ENCODE measurements at regions not wholly inside any gene's neighbourhood (a gene's known extent, or its start where the extent isn't known, plus 50 kb on each side); places are given as distances from the start of the nearest gene placed in this dataset.

- H3K9me3 Mint-ChIP-seq (ENCODE audit: unreplicated experiment), result no peaks in the 10 kb centered on the region
- no peak for TF ChIP-seq CTCF (IDR thresholded peaks at IDR 0.05; ENCODE audit: unreplicated experiment)
- no peak for DNase-seq (ENCODE audit: low spot score)
- H3K27ac Mint-ChIP-seq (ENCODE audit: unreplicated experiment), result no peak overlapping the region
- no peaks in the 10 kb centered on the region for H3K36me3 Mint-ChIP-seq (ENCODE audit: low read depth, unreplicated experiment)
- H3K4me1 Mint-ChIP-seq (ENCODE audit: unreplicated experiment), result no peaks in the 10 kb centered on the region
- H3K4me3 Mint-ChIP-seq (ENCODE audit: unreplicated experiment), result no peak overlapping the region
- H3K27me3 Mint-ChIP-seq (ENCODE audit: unreplicated experiment), result no peaks in the 10 kb centered on the region
These were observed 603.0 kb downstream of the CDY2B start for GRCh38 chrY:17277056-17277455.

GRCh38 chrY:17259497-17259896 is 620.5 kb downstream of the CDY2B start:
- Mint-ChIP-seq H3K9me3 (ENCODE audit: unreplicated experiment) (no peaks in the 10 kb centered on the region), H3K27ac (ENCODE audit: unreplicated experiment) (no peak overlapping the region), H3K4me3 (ENCODE audit: unreplicated experiment) (no peak overlapping the region), H3K4me1 (ENCODE audit: unreplicated experiment) (no peaks in the 10 kb centered on the region), H3K36me3 (ENCODE audit: low read depth, unreplicated experiment) (no peaks in the 10 kb centered on the region), H3K27me3 (ENCODE audit: unreplicated experiment) (no peaks in the 10 kb centered on the region)
- no peak for DNase-seq (ENCODE audit: low spot score)
- no peak for TF ChIP-seq CTCF (IDR thresholded peaks at IDR 0.05; ENCODE audit: unreplicated experiment)

- no peak for DNase-seq (ENCODE audit: low spot score)
- Mint-ChIP-seq H3K4me3 (ENCODE audit: unreplicated experiment) (no peak overlapping the region), H3K27me3 (ENCODE audit: unreplicated experiment) (peaks cover 2% of the 10 kb centered on the region), H3K27ac (ENCODE audit: unreplicated experiment) (no peak overlapping the region), H3K4me1 (ENCODE audit: unreplicated experiment) (no peaks in the 10 kb centered on the region), H3K36me3 (ENCODE audit: low read depth, unreplicated experiment) (no peaks in the 10 kb centered on the region), H3K9me3 (ENCODE audit: unreplicated experiment) (no peaks in the 10 kb centered on the region)
- TF ChIP-seq CTCF (IDR thresholded peaks at IDR 0.05; ENCODE audit: unreplicated experiment), result no peak
These were observed 641.6 kb downstream of the CDY2B start for GRCh38 chrY:17238406-17238805.

- H3K4me3 Mint-ChIP-seq (ENCODE audit: unreplicated experiment), result no peak overlapping the region
- TF ChIP-seq CTCF (IDR thresholded peaks at IDR 0.05; ENCODE audit: unreplicated experiment), result no peak
- DNase-seq (ENCODE audit: low spot score), result no peak
- no peaks in the 10 kb centered on the region for H3K4me1 Mint-ChIP-seq (ENCODE audit: unreplicated experiment)
- H3K27ac Mint-ChIP-seq (ENCODE audit: unreplicated experiment), result no peak overlapping the region
- no peaks in the 10 kb centered on the region for H3K9me3 Mint-ChIP-seq (ENCODE audit: unreplicated experiment)
- peaks cover 2% of the 10 kb centered on the region for H3K27me3 Mint-ChIP-seq (ENCODE audit: unreplicated experiment)
- H3K36me3 Mint-ChIP-seq (ENCODE audit: low read depth, unreplicated experiment), result no peaks in the 10 kb centered on the region
These were observed 644.3 kb downstream of the CDY2B start for GRCh38 chrY:17235769-17236168.

GRCh38 chrY:17233435-17234109 is 646.4 kb downstream of the CDY2B start:
- no peak for TF ChIP-seq CTCF (IDR thresholded peaks at IDR 0.05; ENCODE audit: unreplicated experiment)
- no peak overlapping the region for H3K27ac Mint-ChIP-seq (ENCODE audit: unreplicated experiment)
- H3K36me3 Mint-ChIP-seq (ENCODE audit: low read depth, unreplicated experiment), result no peaks in the 10 kb centered on the region
- H3K4me3 Mint-ChIP-seq (ENCODE audit: unreplicated experiment), result no peak overlapping the region
- H3K27me3 Mint-ChIP-seq (ENCODE audit: unreplicated experiment), result peaks cover 2% of the 10 kb centered on the region
- no peaks in the 10 kb centered on the region for H3K4me1 Mint-ChIP-seq (ENCODE audit: unreplicated experiment)
- DNase-seq (ENCODE audit: low spot score), result no peak
- H3K9me3 Mint-ChIP-seq (ENCODE audit: unreplicated experiment), result no peaks in the 10 kb centered on the region
